Right hindlimb (tissue), 1 donor: ENCODE measurements at regions not wholly inside any gene's neighbourhood (a gene's known extent, or its start where the extent isn't known, plus 50 kb on each side); places are given as distances from the start of the nearest gene placed in this dataset.

Source experiments
- DNase-seq: peaks from one replicate; pipeline ENCODE4 v3.0.0-alpha.2; 2018

DNA sequence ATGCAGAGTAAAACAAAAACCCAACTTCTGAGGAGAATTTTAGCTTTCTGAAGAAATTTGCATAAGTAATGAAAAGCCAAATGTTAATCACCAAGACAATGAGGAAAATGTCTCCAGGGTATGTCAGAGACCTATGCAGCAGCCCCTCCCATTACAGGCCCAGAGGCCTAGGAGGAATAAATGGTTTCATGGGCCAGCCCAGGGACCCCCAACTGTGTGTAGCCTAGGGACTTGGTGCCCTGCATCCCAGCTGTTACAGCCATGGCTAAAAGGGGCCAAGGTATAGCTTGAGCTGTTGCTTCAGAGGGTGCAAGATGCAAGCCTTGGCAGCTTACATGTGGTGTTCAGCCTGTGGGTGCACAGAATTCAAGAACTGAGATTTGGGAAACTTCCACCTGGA is 1256.9 kb upstream of the PIK3C3 start:
- DNase-seq = no peak

DNA sequence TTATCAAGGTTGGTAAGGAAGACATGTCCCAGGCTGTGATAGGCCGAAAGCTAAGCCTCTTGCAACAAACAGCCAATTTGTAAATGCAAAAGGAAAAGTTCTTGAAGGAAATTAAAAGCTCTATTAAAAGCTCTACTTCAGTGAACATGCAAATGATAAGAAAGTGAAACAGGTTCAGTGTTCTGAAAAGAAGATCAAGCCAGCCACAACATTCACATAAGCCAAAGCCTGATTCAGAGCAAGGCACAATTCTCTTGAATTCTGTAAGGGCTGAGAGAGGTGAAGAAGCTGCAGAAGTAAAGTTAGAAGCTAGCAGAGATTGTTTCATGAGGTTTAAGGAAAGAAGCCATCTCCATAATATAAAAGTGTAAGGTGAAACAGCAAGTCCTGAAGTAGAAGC is 1259.5 kb upstream of the PIK3C3 start:
- no peak for DNase-seq

DNA sequence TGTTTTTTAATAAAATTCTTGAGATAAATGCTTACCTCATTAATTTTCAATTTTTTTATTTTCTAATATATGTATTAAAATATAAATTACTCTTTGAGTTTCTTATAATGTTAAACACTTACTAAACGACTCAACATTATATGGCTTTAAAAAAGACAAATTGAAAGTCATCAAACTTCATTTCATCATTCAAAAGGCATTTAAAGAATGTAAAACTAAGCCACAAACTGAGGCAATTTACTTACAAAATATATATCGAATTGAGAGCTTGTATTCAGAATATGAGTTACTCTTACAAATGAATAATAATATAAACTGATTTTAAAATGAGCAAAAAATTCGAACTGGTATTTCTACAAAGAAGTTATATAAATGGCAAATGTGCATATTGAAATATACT is 1262.2 kb upstream of the PIK3C3 start:
- no peak for DNase-seq

DNA sequence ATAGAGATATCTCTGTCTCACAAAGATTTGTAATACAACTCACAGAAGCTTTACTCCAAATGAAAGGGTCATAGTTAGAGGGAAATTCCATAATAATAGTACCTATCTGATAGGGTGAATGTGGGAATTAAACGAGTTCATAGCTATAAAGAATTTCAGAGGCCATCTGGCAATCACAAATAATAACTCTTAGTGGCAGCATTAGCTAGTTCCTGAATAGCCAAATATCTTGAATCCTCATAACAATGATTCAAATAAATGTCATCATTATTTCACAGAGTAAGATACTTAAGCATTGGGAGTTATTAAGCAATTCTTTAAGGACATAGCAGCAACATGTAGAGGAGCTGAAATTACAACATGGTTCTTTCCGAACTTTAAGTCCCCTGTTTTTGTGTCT is 1265.0 kb upstream of the PIK3C3 start:
- no peak for DNase-seq

DNA sequence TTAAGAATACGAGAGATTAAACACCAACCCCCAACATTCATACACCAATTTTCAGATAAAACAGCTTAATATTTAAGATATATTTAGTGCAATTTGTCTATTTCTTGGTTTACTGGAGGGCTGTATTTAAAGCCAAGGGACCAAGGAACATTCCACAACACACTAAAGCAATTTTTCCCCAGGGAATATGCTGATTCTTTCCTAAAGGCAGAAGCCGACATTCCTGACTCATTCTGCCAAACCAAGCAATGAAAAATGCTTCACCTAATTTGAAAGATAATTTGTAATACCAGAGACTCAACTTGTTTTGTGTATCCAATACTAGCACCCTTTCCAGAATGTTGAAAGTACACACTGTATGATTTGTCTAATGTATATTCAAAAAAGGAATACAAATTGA is 1267.6 kb upstream of the PIK3C3 start:
- DNase-seq = no peak

DNA sequence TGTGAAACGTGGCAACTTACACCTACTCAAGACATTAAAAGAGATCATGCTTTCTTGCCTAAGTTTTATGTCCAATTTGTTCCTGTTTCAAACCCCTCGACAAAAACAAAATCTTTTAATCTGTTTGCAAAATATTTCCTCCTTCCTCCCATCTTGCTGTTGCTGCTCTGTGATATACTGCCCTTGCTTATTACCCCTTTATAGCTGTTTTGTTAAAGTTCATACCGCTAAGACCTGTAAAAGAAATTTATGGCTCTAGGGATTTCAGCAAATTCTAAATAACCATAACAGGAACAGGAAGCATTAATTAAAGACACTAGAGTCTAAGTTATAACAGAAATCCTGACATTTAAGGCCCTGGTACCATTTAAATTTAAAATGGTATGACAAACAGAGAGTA is 1268.2 kb upstream of the PIK3C3 start:
- DNase-seq = no peak

DNA sequence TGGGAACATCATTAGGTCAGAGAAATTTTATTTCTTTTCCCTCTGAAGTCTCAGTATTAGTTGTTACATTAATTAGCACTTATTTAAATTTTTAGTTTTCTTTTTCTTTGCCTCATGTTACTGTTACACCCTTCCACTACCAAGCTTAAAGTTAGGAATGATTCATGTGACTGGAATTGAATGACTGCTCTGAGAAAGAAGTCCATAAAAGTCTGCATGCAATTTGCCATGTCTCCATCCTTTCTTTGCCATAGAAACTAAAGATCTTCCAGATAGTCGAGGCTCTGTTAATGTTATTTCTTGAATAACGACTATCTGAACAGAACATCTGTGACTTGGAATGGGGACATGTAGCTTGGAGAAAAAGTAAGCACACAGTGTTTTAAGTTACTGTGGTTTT is 1269.8 kb upstream of the PIK3C3 start:
- no peak for DNase-seq

DNA sequence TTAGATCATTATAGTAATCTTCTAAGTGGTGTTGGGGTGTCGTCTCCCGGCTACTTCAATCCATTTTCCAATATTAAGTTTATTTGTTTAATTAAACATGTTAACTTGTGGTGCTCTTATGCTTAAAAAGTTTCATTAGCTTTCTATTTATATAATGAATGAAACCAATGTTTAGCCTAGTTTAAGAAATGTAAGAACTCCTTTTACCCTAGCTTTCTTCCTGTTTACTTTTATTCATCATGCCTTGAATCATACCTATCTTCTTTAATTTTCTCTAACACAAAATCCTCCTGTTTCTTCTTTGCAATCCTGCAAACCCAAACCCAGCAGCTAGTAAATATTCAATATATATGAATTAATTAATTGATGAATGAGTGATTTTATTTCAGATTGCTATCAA is 1276.7 kb upstream of the PIK3C3 start:
- DNase-seq = no peak

DNA sequence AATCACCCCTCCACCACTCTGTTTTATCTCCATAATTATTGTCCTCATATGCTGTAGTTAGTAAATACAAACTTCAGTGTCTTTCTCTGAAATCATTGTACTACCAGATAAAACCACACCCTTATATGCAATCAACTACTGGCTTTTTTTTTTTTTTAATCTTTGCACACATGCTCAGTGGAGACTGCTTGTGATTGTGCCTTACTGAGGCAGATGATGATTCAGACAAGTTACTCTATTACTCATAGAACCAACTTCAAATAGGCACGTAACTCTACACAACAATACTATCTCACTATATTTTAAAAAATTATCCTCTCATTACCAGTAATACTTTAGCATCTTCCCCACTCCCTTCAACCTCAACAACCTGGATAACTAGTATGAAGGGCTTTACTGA is 1278.4 kb upstream of the PIK3C3 start:
- DNase-seq = no peak

DNA sequence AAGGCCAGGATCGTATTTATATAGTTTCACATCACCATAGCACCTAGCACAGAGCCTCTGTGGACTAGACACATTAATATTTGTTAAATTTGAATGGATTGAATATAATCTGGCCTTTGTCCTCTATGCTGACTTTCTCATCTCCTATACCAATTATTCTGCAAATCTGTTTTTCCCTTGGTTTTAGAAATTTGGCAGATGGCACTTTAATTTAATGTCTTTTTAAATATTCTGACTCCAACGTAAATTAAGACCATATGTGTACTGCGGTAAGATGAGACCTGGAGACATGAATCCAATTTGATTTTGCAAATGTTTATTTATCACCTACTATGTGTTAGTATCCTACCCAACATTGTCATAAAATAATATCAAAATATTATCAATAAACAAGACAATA is 1281.9 kb upstream of the PIK3C3 start:
- no peak for DNase-seq

DNA sequence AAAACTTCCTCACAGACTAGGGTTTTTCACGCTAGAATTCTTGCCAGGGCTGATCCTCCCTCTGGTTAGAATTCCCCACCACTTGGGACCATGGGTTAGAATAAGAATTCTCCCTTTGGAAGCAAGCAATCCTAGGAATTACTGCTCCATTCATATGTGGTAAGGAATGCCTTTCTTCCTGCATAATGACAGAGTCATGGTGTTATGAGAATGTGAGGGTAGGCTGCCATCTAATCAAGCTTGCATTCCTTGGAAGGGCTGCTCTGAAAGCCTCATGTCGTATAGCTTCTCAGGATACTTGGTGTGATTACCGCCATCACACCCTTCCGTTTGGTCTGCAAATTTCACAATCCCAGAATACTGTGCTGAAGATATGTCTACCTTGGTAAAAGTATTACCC is 1282.4 kb upstream of the PIK3C3 start:
- no peak for DNase-seq

DNA sequence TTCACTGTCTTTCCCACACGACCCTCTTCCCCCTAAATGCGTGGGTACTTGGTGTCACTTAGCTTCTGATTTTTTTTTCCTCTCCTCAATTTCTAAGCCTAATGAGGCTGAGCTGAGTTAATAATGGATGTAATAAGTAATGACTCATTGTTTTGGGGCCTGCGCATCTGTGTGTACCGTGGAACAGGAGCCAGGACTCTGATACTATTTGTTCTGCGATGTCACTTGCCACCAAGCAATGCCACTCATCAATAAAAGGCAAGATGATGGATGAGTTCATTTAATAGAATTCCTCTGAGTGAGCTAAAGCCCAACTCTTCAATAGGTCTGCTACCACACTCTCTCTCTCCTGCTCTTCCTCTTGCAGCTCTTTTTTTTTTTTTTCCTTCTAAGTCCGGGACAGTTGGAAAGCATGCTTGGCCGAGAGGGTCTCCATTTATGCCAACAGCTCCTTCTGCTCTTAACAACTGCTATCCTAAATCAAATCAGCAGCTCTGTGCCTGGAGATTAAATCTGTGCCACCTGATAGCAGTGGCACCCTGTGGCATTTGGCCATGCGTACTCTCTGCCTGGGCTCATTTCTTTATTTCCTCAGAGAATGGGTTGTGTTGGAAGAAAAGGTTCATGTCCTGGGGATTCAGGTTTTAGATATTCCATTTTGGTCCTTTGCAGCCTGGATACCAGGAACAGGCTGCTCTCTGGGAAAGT is 1284.2 kb upstream of the PIK3C3 start:
- DNase-seq = no peak

DNA sequence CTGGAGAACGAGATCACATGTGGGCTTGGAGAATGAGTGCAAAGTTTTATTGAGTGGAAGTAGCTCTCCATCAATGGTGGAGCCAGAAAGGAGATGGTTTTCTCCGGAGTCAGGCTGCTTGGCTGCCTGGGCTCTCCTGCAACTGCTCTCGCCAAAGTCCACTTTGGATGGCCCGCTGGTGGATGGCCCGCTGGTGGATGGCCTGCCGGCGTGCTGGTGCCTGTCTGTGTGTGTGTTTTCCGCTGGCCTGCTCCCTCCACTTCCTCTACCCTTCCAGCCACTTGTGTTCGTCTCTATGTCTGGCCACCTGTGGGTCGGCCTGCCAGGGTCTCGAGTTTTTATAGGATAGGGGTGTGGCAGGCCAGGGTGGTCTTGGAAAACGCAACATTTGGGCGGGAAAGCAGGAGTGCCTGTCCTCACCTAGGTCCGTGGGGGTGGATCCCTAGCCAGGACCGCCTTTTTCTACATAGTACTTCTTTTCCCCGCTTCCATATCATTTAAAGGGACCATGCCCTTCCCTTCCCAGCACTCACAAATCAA is 1292.1 kb upstream of the PIK3C3 start:
- DNase-seq = no peak

DNA sequence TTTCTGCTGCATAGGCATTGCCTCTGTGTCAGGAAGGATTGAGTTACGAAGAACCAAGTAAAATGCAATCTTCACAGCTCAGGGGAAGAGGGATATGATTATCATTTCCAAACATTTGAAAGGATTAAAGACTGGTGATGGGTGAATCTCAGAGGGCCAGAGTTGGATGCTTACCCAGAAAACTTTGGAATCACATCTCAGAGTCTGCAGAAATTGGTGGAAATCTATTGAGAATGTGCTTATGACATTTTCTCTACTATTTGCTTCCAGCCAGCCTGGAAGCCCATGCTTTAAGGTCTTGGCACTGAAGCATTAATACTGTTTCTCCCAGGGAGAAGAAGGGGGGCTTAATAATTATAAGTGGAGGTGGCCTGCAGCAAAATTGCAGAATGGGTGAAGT is 1301.4 kb upstream of the PIK3C3 start:
- DNase-seq = peak; percentile 57

DNA sequence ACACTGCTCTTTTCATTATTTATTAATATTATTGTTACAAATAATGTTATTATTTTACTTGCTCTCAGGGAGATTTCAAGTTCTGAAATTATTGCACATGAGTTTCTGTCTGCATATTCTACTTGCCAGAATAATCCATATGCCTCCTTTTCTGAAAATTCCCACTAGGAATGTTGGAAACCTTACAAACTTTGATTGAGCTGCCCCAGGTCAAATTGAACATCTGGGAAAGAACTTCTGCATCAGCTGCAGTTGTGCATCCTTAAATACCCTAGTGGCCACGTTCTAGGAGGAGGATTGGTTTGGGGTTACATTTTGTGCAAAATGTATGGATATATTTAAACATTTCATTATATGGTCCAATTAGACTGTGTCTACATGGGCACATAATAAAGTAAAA is 1302.7 kb upstream of the PIK3C3 start:
- no peak for DNase-seq

DNA sequence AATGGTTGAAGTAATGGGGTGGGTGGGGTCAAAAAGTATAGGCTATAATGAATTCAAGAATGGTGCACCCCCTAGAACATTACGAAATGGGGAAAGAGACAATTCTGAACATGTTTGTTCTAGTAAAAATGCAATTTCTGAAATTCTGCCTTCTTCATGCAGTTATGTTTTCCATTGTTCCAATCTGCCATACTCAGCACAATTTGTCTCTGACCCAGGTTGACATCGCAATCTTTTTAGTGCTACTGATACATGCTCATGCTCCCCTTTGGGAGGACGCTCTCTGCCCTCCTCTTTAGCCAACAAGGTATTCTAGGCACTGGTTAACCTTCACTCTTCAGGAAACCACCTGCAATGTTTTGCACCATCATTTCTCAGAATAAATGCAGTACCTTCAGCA is 1303.9 kb upstream of the PIK3C3 start:
- DNase-seq = no peak

DNA sequence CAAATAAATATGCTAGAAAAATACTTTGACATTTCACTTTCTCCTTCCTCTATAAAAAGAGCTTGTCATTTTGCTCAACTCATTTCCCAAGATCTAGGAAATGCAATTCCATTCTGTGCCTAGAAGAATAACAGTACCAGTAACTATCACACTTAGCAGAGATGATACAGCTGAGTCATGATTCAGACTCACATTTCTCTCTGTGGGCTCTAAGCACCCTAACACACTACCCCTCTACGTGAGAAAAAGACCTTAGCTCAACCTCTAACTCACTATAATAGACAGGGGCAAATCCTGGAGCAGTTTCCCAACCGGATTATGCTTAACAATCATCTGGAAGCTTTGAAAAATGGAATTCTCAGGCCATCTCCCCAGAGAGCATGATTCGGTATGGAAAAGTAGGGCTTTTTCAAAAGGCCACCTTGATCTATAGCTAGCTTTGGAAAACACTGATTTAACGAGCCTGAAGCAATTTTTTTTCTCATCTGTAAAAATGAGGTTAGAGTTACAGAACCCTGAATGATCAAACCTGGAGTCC is 1312.3 kb upstream of the PIK3C3 start:
- no peak for DNase-seq

DNA sequence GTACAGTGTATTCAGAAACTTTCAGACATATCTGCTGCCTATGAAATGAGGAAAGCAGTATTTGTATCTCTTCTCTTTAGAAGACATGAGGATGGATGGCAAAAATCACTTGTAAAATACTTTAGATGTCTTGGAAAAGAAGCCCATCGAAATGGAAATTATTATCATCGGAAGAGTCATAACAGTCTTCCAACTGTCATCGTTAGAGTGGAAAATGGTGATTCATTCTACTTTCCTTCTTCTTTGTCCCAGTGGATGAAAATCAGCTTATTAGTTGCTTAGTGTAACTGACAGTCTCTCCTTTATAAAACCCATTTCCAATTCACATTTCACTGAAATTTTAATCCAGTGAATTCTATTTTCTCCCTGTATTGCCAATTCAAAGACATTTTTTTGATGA is 1323.7 kb upstream of the PIK3C3 start:
- DNase-seq = no peak

DNA sequence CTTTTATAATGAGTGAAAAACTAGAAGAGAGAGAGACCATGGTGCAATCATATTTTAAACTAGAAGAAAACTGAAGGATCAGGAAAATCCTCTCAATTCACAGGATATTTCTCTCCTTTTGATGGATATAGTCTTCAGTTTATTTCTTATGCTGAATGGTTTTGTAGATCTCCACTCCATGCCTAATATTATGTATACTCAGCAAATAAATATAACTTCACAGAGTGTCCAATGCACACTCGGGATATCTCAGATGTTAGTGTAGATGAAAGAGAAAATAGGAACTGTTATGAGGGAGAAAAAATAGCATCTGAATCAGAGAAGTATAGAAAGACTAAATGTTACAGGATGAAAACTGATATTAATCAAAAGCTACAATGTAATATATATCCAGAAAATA is 1324.5 kb upstream of the PIK3C3 start:
- DNase-seq = no peak

DNA sequence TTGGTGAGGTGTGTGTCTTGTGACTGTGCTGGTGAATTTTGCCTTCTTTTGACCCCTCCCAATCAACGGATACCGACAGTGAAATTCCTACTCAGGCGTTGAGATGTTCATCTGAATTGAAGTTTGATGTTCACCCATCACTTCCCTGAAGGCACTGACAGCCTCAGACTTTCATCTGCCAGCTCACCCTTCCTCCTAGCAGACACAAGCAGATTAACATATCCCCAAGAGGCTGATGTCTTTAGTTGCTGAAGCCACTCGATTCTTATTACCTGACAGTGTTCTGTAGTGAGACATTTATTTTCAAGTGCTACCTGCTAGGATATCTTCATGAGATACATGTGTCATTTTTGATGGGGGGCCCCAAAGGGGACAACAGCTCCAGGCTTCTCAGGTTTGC is 1330.1 kb upstream of the PIK3C3 start:
- DNase-seq = no peak

DNA sequence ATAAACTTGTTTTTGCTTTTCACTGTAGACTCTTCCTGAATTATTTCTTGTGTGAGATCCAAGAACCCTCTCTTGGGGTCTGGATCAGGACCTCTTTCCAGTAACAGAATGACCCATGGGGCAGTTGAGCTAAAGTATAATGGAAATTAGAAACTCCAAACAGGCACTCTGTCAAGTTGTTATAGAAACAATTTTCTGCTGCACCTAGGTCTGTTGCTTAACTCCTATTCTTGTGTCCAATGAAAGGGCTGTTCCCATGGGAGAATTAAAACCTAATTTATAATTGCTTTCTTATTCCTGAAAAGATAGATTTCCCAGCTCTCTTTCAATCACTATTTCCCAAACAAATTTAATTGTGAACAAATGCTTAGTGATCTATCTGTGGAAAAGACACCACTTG is 1341.3 kb upstream of the PIK3C3 start:
- DNase-seq = peak; percentile 30

DNA sequence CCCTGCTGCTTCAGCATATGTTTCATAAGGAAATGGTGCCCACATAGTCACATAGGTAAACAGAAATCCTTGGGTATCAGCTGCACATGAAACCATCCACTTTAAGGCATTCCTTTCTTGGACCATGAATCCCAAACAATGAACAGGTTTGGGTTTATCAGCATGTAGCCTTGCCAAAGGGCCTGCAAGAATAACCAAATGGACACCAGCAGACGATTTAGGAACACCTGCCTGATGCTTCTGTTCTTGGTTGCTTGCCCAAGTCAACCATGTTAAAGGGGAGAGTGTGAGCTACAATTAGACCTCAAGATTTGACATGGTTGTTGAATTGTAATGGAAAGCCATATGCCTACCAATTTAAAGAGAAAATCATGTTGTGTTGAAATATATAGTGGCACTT is 1342.7 kb upstream of the PIK3C3 start:
- no peak for DNase-seq

DNA sequence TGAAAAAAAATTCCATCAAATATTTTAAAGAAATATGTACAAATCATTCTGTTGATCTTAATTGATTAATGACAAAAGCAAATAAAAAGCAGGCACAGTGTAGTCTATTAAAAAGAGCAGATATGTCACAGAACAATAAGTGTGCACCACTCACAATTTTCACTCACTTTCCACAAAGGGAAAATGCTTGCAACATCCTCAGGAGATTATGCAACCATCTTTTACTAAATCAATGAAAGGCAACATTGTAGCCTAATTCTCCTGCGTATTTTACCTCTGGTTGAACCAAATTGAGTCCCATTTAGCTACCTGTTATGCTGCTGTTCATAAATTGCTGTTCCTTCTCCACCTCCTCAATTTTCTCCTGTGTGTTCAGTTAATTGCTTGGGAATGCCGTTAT is 1346.8 kb upstream of the PIK3C3 start:
- DNase-seq = no peak

DNA sequence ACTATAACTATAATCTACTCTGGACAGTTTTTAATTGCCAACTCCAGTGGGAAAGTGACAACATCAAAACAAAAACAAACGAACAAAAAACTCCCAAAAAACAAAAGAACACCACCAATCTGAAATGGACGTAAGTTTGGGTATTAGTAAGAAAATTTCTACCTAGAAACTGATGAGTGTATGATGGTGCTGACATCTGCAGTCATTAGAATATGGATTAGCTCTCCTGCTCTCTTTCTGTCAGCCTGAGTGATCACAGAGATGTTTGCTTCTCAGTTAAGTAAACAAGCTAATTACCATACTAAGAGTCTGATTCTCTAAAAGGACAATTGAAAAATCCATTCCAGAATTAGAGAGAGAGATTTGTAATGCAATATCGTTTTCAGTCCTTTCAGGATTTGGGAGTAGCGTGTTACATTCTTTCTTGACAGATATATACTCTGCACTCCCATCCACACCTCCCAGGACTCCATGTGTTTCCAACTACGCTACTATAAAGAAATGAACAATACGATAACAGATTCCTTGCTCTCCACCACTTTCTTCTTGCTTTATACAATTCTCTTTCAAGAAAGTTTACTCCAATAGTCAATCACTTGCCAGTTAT is 1347.4 kb upstream of the PIK3C3 start:
- no peak for DNase-seq

DNA sequence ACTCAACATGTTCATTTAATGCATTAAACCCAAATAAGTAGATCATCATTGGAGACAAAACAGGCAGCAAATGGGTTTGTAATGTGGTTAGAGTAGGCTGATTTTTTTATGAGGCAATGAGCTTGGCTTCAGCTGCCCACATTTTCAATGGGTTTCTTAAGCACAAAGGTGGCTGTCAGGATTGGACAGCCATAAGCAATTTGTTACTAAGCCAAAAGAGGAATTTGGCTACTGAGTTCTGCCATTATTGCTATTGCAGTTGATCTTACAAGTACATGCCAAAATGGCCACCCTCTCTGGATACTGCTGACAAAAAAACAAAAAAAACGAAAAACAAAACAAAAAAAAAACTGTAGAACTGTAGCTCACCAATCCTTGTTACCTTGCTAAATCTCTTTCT is 1348.0 kb upstream of the PIK3C3 start:
- DNase-seq = no peak
